Endothelial cell of umbilical vein (primary cell): ENCODE measurements at regions not wholly inside any gene's neighbourhood (a gene's known extent, or its start where the extent isn't known, plus 50 kb on each side); places are given as distances from the start of the nearest gene placed in this dataset.

Experiments
- BruUV-seq: library from RNA; stranded (reverse); fragments of 400-500 nt; replicated peaks from 2 replicates; lab custom pipeline; 2021; lab: Mats Ljungman, UMichigan
- CTCF ChIA-PET: fragments of 300-600, 350-600 bp; sonication (Branson Sonifier 250); formaldehyde crosslinking; loops from one replicate; lab custom pipeline; 2021; ENCODE audit warnings: antibody characterized with exemption, inconsistent platforms; lab: Charles Lee
- POLR2A ChIA-PET: fragments of 300-600, 350-600 bp; sonication (Branson Sonifier 250); formaldehyde crosslinking; loops from one replicate; lab custom pipeline; 2021; ENCODE audit warnings: antibody characterized with exemption, inconsistent platforms; lab: Charles Lee
- DNase-seq: peaks from one replicate; pipeline ENCODE4 v3.0.0-alpha.2; 2011; ENCODE audit warnings: low read depth, low spot score
- FAIRE-seq: peaks from 2 replicates; lab custom pipeline; 2011; peaks lifted over from hg19 to GRCh38; lab: Jason Lieb, UNC
- H2AFZ ChIP-seq: 2 replicates; pipeline ENCODE4 v1.6.0; 2012; ENCODE audit warnings: low read depth, low read length, control low read depth, inconsistent platforms
- H3K27ac ChIP-seq: 2 replicates; pipeline ENCODE4 v1.5.1; 2011; ENCODE audit warnings: low read depth, mild to moderate bottlenecking, control low read depth, low read length, moderate library complexity; ENCODE audit not compliant: insufficient read depth
- H3K27me3 ChIP-seq, 2 experiments: 2 replicates each; pipeline versions ENCODE4 v1.6.0 to v1.6.1; 2011; ENCODE audit warnings: low read length in 2 of 2, mixed read lengths in 1 of 2; ENCODE audit not compliant: control insufficient read depth in 2 of 2, insufficient read depth in 2 of 2
- H3K36me3 ChIP-seq, 2 experiments: 2 replicates in 1 of 2; 3 replicates in 1 of 2; pipeline ENCODE4 v1.5.1; 2011; ENCODE audit warnings: low read length in 2 of 2, mild to moderate bottlenecking in 1 of 2, moderate library complexity in 1 of 2; ENCODE audit not compliant: control insufficient read depth in 2 of 2, insufficient read depth in 2 of 2; ENCODE audit errors: extremely low read depth in 1 of 2
- H3K4me1 ChIP-seq: 3 replicates; pipeline ENCODE4 v1.5.1; 2011; ENCODE audit warnings: mild to moderate bottlenecking, low read length; ENCODE audit not compliant: control insufficient read depth, insufficient read depth; ENCODE audit errors: extremely low read depth
- H3K4me2 ChIP-seq: 2 replicates; pipeline ENCODE4 v1.6.1; 2011; ENCODE audit warnings: low read length, control low read depth, mixed read lengths; ENCODE audit not compliant: insufficient read depth
- H3K4me3 ChIP-seq, 3 experiments: fragments of 200-600 bp in 1 of 3; sonication (generic), shearing (Covaris generic) in 1 of 3; replicated peaks in 1 of 3; 2 replicates each; pipeline ENCODE4 v1.5.1; 2011 to 2016; ENCODE audit warnings: control low read depth in 3 of 3, low read length in 3 of 3, mild to moderate bottlenecking in 2 of 3, inconsistent platforms in 1 of 3, low read depth in 1 of 3, moderate library complexity in 1 of 3; ENCODE audit not compliant: insufficient read depth in 1 of 3
- H3K79me2 ChIP-seq: 2 replicates; pipeline ENCODE4 v1.6.0; 2012; ENCODE audit warnings: low read length, inconsistent platforms; ENCODE audit not compliant: control insufficient read depth, insufficient read depth
- H3K9ac ChIP-seq: replicated peaks from 2 replicates; pipeline ENCODE3; 2011; ENCODE audit warnings: low read length, control low read depth; ENCODE audit not compliant: insufficient read depth; ENCODE audit errors: extremely low read depth
- H3K9me1 ChIP-seq: replicated peaks from 3 replicates; pipeline ENCODE4 v1.6.0; 2011; ENCODE audit warnings: mild to moderate bottlenecking, low read length; ENCODE audit not compliant: control insufficient read depth, insufficient read depth; ENCODE audit errors: extremely low read depth
- H3K9me3 ChIP-seq: replicated peaks from 2 replicates; pipeline ENCODE4 v1.5.1; 2012; ENCODE audit warnings: low read length, inconsistent platforms; ENCODE audit not compliant: control insufficient read depth, insufficient read depth
- H4K20me1 ChIP-seq: replicated peaks from 2 replicates; pipeline ENCODE3; 2011; ENCODE audit warnings: mild to moderate bottlenecking, low read length; ENCODE audit not compliant: control insufficient read depth, insufficient read depth; ENCODE audit errors: extremely low read depth
- EZH2 ChIP-seq: IDR thresholded peaks from 2 replicates; pipeline ENCODE4 v1.6.1; 2012; ENCODE audit warnings: borderline replicate concordance, low read depth, mild to moderate bottlenecking, moderate library complexity, low read length, inconsistent platforms; ENCODE audit not compliant: severe bottlenecking
- FOS ChIP-seq: IDR thresholded peaks from 2 replicates; pipeline ENCODE4 v1.6.1; 2011; ENCODE audit warnings: mild to moderate bottlenecking, low read length, moderate library complexity, borderline replicate concordance; ENCODE audit not compliant: insufficient read depth
- JUN ChIP-seq: IDR thresholded peaks from 2 replicates; pipeline ENCODE4 v1.6.1; 2011; ENCODE audit warnings: borderline replicate concordance, low read depth; ENCODE audit not compliant: insufficient read length, insufficient read depth
- POLR2AphosphoS5 ChIP-seq: IDR thresholded peaks from 2 replicates; pipeline ENCODE4 v1.6.1; 2012; ENCODE audit warnings: low read depth, mild to moderate bottlenecking, control low read depth, low read length, moderate library complexity; ENCODE audit not compliant: insufficient read depth
- dilution Hi-C: fragments of 300-500 bp; cut with MboI; formaldehyde crosslinking; loops from one replicate; pipeline ENCODE4 v1.15.0; 2019; ENCODE audit warnings: low sequenced_read_pairs; ENCODE audit not compliant: extremely low pct_ligation_motif_present
- intact Hi-C: fragments of 100-400 bp; cut with micrococcal nuclease; formaldehyde crosslinking; loops from one replicate; pipeline ENCODE4 v1.10.0; 2022
- TF ChIP-seq, protein P1 (sequence below): IDR thresholded peaks from 2 replicates; pipeline ENCODE4 v1.6.1; 2011; ENCODE audit not compliant: insufficient read depth, insufficient read length

DNA sequence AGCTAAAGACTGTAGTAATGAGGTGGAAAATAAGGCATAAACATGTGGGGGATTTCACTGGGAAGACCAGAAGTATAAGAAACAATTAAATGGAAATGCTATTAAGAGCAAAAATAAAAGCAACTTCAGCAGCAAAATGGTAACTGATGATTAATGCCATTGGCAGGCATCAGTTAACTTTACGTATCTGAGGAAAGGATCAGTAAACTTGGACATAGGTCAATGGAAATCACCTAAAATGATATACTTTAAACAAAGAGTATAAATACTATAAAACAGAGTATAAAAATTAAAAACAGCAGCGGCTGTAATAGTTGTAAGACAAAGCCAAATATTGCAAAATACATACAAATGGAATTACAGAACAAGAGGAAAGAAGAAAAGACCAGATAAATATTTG lies 992.1 kb downstream of the DNAH5 start:
- no peak overlapping the region for H2AFZ ChIP-seq
- no peaks in the 10 kb centered on the region for H3K79me2 ChIP-seq
- TF ChIP-seq FOS: no peak
- no peak for TF ChIP-seq JUN
- TF ChIP-seq, protein P1, sequence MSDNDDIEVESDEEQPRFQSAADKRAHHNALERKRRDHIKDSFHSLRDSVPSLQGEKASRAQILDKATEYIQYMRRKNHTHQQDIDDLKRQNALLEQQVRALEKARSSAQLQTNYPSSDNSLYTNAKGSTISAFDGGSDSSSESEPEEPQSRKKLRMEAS: no peak
- no peak overlapping the region for H3K4me3 ChIP-seq
- H3K9me3 ChIP-seq: no peaks in the 10 kb centered on the region
- no peaks in the 10 kb centered on the region for H3K27me3 ChIP-seq
- POLR2A ChIA-PET: no interaction called here
- CTCF ChIA-PET: no interaction called here
- dilution Hi-C loops (no loop called here), intact Hi-C loops (no loop called here)
- no peak for DNase-seq
- H4K20me1 ChIP-seq: no peaks in the 10 kb centered on the region
- FAIRE-seq: no peak
- H3K9ac ChIP-seq: no peak overlapping the region
- H3K9me1 ChIP-seq: no peaks in the 10 kb centered on the region
- no peak overlapping the region for H3K27ac ChIP-seq
- H3K4me2 ChIP-seq: no peak overlapping the region
- no peaks in the 10 kb centered on the region for H3K4me1 ChIP-seq
- BruUV-seq: no TSS peak
- no peaks in the 10 kb centered on the region for H3K36me3 ChIP-seq

DNA sequence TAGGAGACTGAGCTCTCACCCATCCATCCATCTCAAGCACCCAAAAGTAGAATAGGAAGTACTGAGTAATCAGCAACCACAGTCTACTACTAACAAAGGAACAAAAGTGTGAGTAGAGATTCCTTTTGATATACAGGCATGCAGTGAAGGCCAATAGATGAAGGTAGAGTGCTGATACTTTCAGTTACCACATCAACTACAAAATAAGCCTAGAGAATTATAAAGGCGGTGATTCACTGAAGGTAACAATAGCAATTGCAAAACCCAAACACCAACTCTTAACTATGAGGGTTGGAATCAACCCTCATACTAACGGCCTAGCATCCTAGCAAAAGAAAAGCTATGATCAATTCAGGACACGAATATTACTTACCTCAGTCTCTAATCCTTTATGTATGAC lies 992.6 kb downstream of the DNAH5 start:
- Histone ChIP-seq H4K20me1 (no peaks in the 10 kb centered on the region), H3K4me2 (no peak overlapping the region), H3K36me3 (no peaks in the 10 kb centered on the region), H3K4me3 (no peak overlapping the region), H3K4me1 (no peaks in the 10 kb centered on the region), H3K9me3 (no peaks in the 10 kb centered on the region), H3K27me3 (no peaks in the 10 kb centered on the region), H3K9me1 (no peaks in the 10 kb centered on the region), H3K79me2 (no peaks in the 10 kb centered on the region), H3K27ac (no peak overlapping the region), H3K9ac (no peak overlapping the region), H2AFZ (no peak overlapping the region)
- CTCF ChIA-PET: no interaction called here
- POLR2A ChIA-PET: no interaction called here
- intact Hi-C loops: no loop called here
- no TSS peak for BruUV-seq
- dilution Hi-C loops: no loop called here
- TF ChIP-seq EZH2: no peak
- no peak for TF ChIP-seq POLR2AphosphoS5
- DNase-seq: no peak
- no peak for FAIRE-seq
